OCI-LY1 (cell line): ENCODE measurements at regions not wholly inside any gene's neighbourhood (a gene's known extent, or its start where the extent isn't known, plus 50 kb on each side); places are given as distances from the start of the nearest gene placed in this dataset.

Experiments
- CTCF ChIP-seq: fragments of 200-600 bp; sonication (generic), shearing (Covaris generic); IDR thresholded peaks from 2 replicates; pipeline ENCODE4 v1.5.1; 2017; ENCODE audit warnings: mild to moderate bottlenecking, antibody characterized with exemption, low read length, moderate library complexity, mixed read lengths
- EZH2 ChIP-seq: fragments of 200-600 bp; sonication (generic), shearing (Covaris generic); IDR thresholded peaks from 2 replicates; pipeline ENCODE4 v1.8.0; 2017; ENCODE audit warnings: borderline replicate concordance, mixed run types, mild to moderate bottlenecking, antibody characterized with exemption, low read length, moderate library complexity, mixed read lengths

- TF ChIP-seq CTCF: peak; percentile 96
- no peak for TF ChIP-seq EZH2
These were observed 82.7 kb upstream of the TOP1 start for GRCh38 chr20:40945754-40946450.
